ENCODE measurements at regions not wholly inside any gene's neighbourhood (a gene's known extent, or its start where the extent isn't known, plus 50 kb on each side); places are given as distances from the start of the nearest gene placed in this dataset.

GRCh38 chr6:21827425-21828202 lies 234.1 kb downstream of the SOX4 start:
- TF ChIP-seq POLR2AphosphoS5 (IDR thresholded peaks at IDR 0.05; ENCODE audit: low read depth) (no peak), SPI1 (IDR thresholded peaks at IDR 0.05; ENCODE audit: borderline replicate concordance, low read depth) (no peak), GABPA (IDR thresholded peaks at IDR 0.05; ENCODE audit: low read depth) (no peak), CTCF (IDR thresholded peaks at IDR 0.05; ENCODE audit: insufficient read depth, low read length) (no peak), REST (IDR thresholded peaks at IDR 0.05; ENCODE audit: insufficient replicate concordance, low read depth) (no peak)
- Histone ChIP-seq H3K4me3 (replicated peaks; ENCODE audit: insufficient read depth, low read length) (no peak overlapping the region), H3K27me3 (ENCODE audit: insufficient read depth, poor library complexity, severe bottlenecking) (no peaks in the 10 kb centered on the region), H3K27ac (replicated peaks) (no peak overlapping the region)
- DNase-seq (ENCODE audit: low read depth in 1 of 2, low spot score in 1 of 2) = no peak

GRCh38 chr6:21828704-21829103 lies 235.2 kb downstream of the SOX4 start:
- no peak for DNase-seq (ENCODE audit: low read depth in 1 of 2, low spot score in 1 of 2)
- H3K4me3 ChIP-seq (replicated peaks; ENCODE audit: insufficient read depth, low read length) = no peak overlapping the region

More at GRCh38 chr6:21828704-21829103, 235.2 kb downstream of the SOX4 start:
- TF ChIP-seq CTCF (IDR thresholded peaks at IDR 0.05; ENCODE audit: insufficient read depth, low read length) (no peak), GABPA (IDR thresholded peaks at IDR 0.05; ENCODE audit: low read depth) (no peak), POLR2AphosphoS5 (IDR thresholded peaks at IDR 0.05; ENCODE audit: low read depth) (no peak), REST (IDR thresholded peaks at IDR 0.05; ENCODE audit: insufficient replicate concordance, low read depth) (no peak)
- no peak overlapping the region for H3K27ac ChIP-seq (replicated peaks)
- H3K27me3 ChIP-seq (ENCODE audit: insufficient read depth, poor library complexity, severe bottlenecking) = no peaks in the 10 kb centered on the region
